ENCODE measurements at regions not wholly inside any gene's neighbourhood (a gene's known extent, or its start where the extent isn't known, plus 50 kb on each side); places are given as distances from the start of the nearest gene placed in this dataset.

DNA sequence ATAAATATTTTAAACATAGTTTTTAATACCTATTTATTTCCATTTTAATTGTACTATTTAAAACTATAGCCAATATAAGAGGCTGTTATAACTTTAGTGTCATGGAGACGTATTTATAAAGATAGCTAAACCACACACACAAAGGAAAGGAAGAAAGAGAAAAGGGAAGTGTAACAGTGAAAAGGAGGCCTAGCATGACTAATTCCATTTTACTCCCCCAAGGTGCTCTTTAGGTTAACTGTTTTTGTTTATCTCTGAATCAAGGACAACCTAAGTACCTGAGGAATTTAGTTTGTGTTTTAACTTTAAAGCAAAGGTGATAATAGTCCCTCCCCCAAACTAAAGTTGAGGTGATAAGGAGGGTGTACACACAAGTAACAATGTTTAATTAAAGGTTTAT lies 1188.9 kb upstream of the C9orf72 start:
- intact Hi-C loops (cut with micrococcal nuclease) (no loop called here), in situ Hi-C loops (cut with MboI) (no loop called here)
- DNase-seq (ENCODE audit: extremely low read depth in 1 of 4, low spot score in 3 of 4) = no peak
- H3K36me3 ChIP-seq (ENCODE audit: control insufficient read depth, insufficient read depth, low read length) = no peaks in the 10 kb centered on the region
- POLR2A ChIA-PET = no interaction called here
- H3K4me3 ChIP-seq = no peak overlapping the region
- no peaks in the 10 kb centered on the region for H3K79me2 ChIP-seq (ENCODE audit: control insufficient read depth, insufficient read depth, low read length)
- TF ChIP-seq, protein P1, sequence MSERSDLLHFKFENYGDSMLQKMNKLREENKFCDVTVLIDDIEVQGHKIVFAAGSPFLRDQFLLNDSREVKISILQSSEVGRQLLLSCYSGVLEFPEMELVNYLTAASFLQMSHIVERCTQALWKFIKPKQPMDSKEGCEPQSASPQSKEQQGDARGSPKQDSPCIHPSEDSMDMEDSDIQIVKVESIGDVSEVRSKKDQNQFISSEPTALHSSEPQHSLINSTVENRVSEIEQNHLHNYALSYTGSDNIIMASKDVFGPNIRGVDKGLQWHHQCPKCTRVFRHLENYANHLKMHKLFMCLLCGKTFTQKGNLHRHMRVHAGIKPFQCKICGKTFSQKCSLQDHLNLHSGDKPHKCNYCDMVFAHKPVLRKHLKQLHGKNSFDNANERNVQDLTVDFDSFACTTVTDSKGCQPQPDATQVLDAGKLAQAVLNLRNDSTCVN (CRISPR knock-in tag; IDR thresholded peaks at IDR 0.05) = no peak
- TF ChIP-seq BMI1 (IDR thresholded peaks at IDR 0.05; ENCODE audit: low read length) (no peak), IRF2 (CRISPR knock-in tag; IDR thresholded peaks at IDR 0.05) (no peak), HMG20B (CRISPR knock-in tag; IDR thresholded peaks at IDR 0.05) (no peak)
- TF ChIP-seq, protein P2, sequence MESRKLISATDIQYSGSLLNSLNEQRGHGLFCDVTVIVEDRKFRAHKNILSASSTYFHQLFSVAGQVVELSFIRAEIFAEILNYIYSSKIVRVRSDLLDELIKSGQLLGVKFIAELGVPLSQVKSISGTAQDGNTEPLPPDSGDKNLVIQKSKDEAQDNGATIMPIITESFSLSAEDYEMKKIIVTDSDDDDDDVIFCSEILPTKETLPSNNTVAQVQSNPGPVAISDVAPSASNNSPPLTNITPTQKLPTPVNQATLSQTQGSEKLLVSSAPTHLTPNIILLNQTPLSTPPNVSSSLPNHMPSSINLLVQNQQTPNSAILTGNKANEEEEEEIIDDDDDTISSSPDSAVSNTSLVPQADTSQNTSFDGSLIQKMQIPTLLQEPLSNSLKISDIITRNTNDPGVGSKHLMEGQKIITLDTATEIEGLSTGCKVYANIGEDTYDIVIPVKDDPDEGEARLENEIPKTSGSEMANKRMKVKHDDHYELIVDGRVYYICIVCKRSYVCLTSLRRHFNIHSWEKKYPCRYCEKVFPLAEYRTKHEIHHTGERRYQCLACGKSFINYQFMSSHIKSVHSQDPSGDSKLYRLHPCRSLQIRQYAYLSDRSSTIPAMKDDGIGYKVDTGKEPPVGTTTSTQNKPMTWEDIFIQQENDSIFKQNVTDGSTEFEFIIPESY (CRISPR knock-in tag; IDR thresholded peaks at IDR 0.05) = no peak
- TF ChIP-seq, protein P3, sequence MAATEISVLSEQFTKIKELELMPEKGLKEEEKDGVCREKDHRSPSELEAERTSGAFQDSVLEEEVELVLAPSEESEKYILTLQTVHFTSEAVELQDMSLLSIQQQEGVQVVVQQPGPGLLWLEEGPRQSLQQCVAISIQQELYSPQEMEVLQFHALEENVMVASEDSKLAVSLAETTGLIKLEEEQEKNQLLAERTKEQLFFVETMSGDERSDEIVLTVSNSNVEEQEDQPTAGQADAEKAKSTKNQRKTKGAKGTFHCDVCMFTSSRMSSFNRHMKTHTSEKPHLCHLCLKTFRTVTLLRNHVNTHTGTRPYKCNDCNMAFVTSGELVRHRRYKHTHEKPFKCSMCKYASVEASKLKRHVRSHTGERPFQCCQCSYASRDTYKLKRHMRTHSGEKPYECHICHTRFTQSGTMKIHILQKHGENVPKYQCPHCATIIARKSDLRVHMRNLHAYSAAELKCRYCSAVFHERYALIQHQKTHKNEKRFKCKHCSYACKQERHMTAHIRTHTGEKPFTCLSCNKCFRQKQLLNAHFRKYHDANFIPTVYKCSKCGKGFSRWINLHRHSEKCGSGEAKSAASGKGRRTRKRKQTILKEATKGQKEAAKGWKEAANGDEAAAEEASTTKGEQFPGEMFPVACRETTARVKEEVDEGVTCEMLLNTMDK (IDR thresholded peaks at IDR 0.05; ENCODE audit: borderline replicate concordance, insufficient read depth, low read depth, low read length, poor library complexity, severe bottlenecking) = no peak
- TF ChIP-seq, protein P4, sequence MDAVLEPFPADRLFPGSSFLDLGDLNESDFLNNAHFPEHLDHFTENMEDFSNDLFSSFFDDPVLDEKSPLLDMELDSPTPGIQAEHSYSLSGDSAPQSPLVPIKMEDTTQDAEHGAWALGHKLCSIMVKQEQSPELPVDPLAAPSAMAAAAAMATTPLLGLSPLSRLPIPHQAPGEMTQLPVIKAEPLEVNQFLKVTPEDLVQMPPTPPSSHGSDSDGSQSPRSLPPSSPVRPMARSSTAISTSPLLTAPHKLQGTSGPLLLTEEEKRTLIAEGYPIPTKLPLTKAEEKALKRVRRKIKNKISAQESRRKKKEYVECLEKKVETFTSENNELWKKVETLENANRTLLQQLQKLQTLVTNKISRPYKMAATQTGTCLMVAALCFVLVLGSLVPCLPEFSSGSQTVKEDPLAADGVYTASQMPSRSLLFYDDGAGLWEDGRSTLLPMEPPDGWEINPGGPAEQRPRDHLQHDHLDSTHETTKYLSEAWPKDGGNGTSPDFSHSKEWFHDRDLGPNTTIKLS (IDR thresholded peaks at IDR 0.05; ENCODE audit: borderline replicate concordance, low read depth) = no peak
- WGBS (ENCODE audit: insufficient coverage, low coverage, missing lambda C conversion rate) = no CpG with 5 or more reads among the region's 1 CpG
- H3K4me2 ChIP-seq (ENCODE audit: insufficient read depth, low read length) = no peak overlapping the region
- H2AFZ ChIP-seq (ENCODE audit: low read depth, low read length) = no peak overlapping the region
- CTCF ChIA-PET (ENCODE audit: low intra/inter-chr PET ratio) = no interaction called here
- no peak for FAIRE-seq
- no peaks in the 10 kb centered on the region for H3K9me1 ChIP-seq (ENCODE audit: control insufficient read depth, insufficient read depth, low read length)
- no peak overlapping the region for H3K27ac ChIP-seq (ENCODE audit: extremely low read depth, low read depth, low read length)
- H3K4me1 ChIP-seq (replicated peaks in 1 of 2; ENCODE audit: control insufficient read depth in 2 of 2, insufficient read depth in 2 of 2, low read length in 2 of 2) = no peaks in the 10 kb centered on the region
- ATAC-seq = no peak
- no peak overlapping the region for H3K9ac ChIP-seq (ENCODE audit: insufficient read depth in 1 of 2, low read depth in 2 of 2, low read length in 2 of 2)
- no peaks in the 10 kb centered on the region for H3K9me3 ChIP-seq (replicated peaks; ENCODE audit: control insufficient read depth, insufficient read depth, low read depth, low read length)
- H3K27me3 ChIP-seq (ENCODE audit: control insufficient read depth in 2 of 2, insufficient read depth in 2 of 2, low read length in 2 of 2) = no peaks in the 10 kb centered on the region
- H4K20me1 ChIP-seq (replicated peaks; ENCODE audit: control insufficient read depth, insufficient read depth, low read length) = no peaks in the 10 kb centered on the region
- no TSS peak for BruUV-seq (replicated peaks)

Measured in K562 (cell line).